Astrocyte (in vitro differentiated cells and primary cell): ENCODE measurements at regions not wholly inside any gene's neighbourhood (a gene's known extent, or its start where the extent isn't known, plus 50 kb on each side); places are given as distances from the start of the nearest gene placed in this dataset.

Experiments
- DNase-seq: peaks from one replicate; pipeline ENCODE4 v3.0.0-alpha.2; 2010; ENCODE audit warnings: low read depth
- FAIRE-seq: peaks from 2 replicates; lab custom pipeline; 2011; peaks lifted over from hg19 to GRCh38; lab: Jason Lieb, UNC
- H2AFZ ChIP-seq: 2 replicates; pipeline ENCODE4 v1.6.0; 2012; ENCODE audit warnings: low read depth, low read length, inconsistent platforms
- H3K27ac ChIP-seq: 2 replicates; pipeline ENCODE4 v1.5.1; 2011; ENCODE audit warnings: low read depth, low read length, inconsistent platforms
- H3K27me3 ChIP-seq: 2 replicates; pipeline ENCODE4 v1.6.0; 2011; ENCODE audit warnings: low read length, inconsistent platforms; ENCODE audit not compliant: insufficient read depth
- H3K36me3 ChIP-seq: 2 replicates; pipeline ENCODE4 v1.5.1; 2011; ENCODE audit warnings: low read length, inconsistent platforms; ENCODE audit not compliant: insufficient read depth
- H3K4me1 ChIP-seq: 2 replicates; pipeline ENCODE4 v1.5.1; 2011; ENCODE audit warnings: low read length, inconsistent platforms; ENCODE audit not compliant: insufficient read depth
- H3K4me2 ChIP-seq: 2 replicates; pipeline ENCODE4 v1.6.0; 2012; ENCODE audit warnings: low read length, inconsistent platforms
- H3K4me3 ChIP-seq: 2 replicates; pipeline ENCODE4 v1.5.1; 2011; ENCODE audit warnings: low read depth, mild to moderate bottlenecking, low read length, inconsistent platforms; ENCODE audit not compliant: insufficient read depth
- H3K79me2 ChIP-seq: 2 replicates; pipeline ENCODE4 v1.6.0; 2012; ENCODE audit warnings: mild to moderate bottlenecking, low read length, inconsistent platforms; ENCODE audit not compliant: insufficient read depth
- H3K9ac ChIP-seq: 2 replicates; pipeline ENCODE4 v1.6.0; 2012; ENCODE audit warnings: mild to moderate bottlenecking, low read length, inconsistent platforms
- H3K9me3 ChIP-seq: 2 replicates; pipeline ENCODE4 v1.5.1; 2012; ENCODE audit warnings: low read depth, mild to moderate bottlenecking, low read length, inconsistent platforms; ENCODE audit not compliant: insufficient read depth
- H4K20me1 ChIP-seq: 2 replicates; pipeline ENCODE4 v1.6.0; 2012; ENCODE audit warnings: low read length, inconsistent platforms; ENCODE audit not compliant: insufficient read depth
- H3K27ac Mint-ChIP-seq: one replicate; pipeline ENCODE4 v1.8.0; 2021; ENCODE audit warnings: mild to moderate bottlenecking, mixed read lengths; ENCODE audit not compliant: unreplicated experiment
- H3K27me3 Mint-ChIP-seq: one replicate; pipeline ENCODE4 v1.8.0; 2021; ENCODE audit warnings: low read depth, mixed read lengths; ENCODE audit not compliant: unreplicated experiment
- H3K36me3 Mint-ChIP-seq: one replicate; pipeline ENCODE4 v1.8.0; 2021; ENCODE audit warnings: low read depth, mixed read lengths; ENCODE audit not compliant: unreplicated experiment
- H3K4me1 Mint-ChIP-seq: one replicate; pipeline ENCODE4 v1.8.0; 2021; ENCODE audit warnings: low read depth, mixed read lengths; ENCODE audit not compliant: unreplicated experiment
- H3K4me3 Mint-ChIP-seq: one replicate; pipeline ENCODE4 v1.8.0; 2021; ENCODE audit warnings: mild to moderate bottlenecking, moderate library complexity, mixed read lengths; ENCODE audit not compliant: unreplicated experiment
- H3K9me3 Mint-ChIP-seq: one replicate; pipeline ENCODE4 v1.8.0; 2021; ENCODE audit warnings: mild to moderate bottlenecking, mixed read lengths; ENCODE audit not compliant: unreplicated experiment
- CTCF ChIP-seq: IDR thresholded peaks from 2 replicates; pipeline ENCODE4 v1.5.1; 2011; ENCODE audit warnings: low read depth, mild to moderate bottlenecking, inconsistent platforms, low read length, moderate library complexity; ENCODE audit not compliant: insufficient read depth
- EZH2 ChIP-seq: IDR thresholded peaks from 2 replicates; pipeline ENCODE4 v1.6.1; 2012; ENCODE audit warnings: mild to moderate bottlenecking, low read length, inconsistent platforms; ENCODE audit not compliant: insufficient read depth

- H3K27ac ChIP-seq: no peak overlapping the region
- DNase-seq: peak; percentile 54
- H3K27ac Mint-ChIP-seq: no peak overlapping the region
- no peaks in the 10 kb centered on the region for H4K20me1 ChIP-seq
- no peak for TF ChIP-seq EZH2
- peak; percentile 86 for TF ChIP-seq CTCF
- no peaks in the 10 kb centered on the region for H3K36me3 ChIP-seq
- peak overlapping the region; percentile 21 for H3K4me2 ChIP-seq
- H3K27me3 ChIP-seq: no peaks in the 10 kb centered on the region
- no peak overlapping the region for H3K4me3 Mint-ChIP-seq
- no peaks in the 10 kb centered on the region for H3K79me2 ChIP-seq
- H3K4me3 ChIP-seq: no peak overlapping the region
- FAIRE-seq: peak; percentile 60
- no peaks in the 10 kb centered on the region for H3K9me3 Mint-ChIP-seq
- no peaks in the 10 kb centered on the region for H3K9me3 ChIP-seq
- H3K4me1 ChIP-seq: peaks cover 5% of the 10 kb centered on the region
- H3K4me1 Mint-ChIP-seq: peaks cover 3% of the 10 kb centered on the region
- peaks cover 1% of the 10 kb centered on the region for H3K27me3 Mint-ChIP-seq
- H3K9ac ChIP-seq: no peak overlapping the region
- H2AFZ ChIP-seq: peak overlapping the region; percentile 55
- no peaks in the 10 kb centered on the region for H3K36me3 Mint-ChIP-seq
Observed at GRCh38 chr18:59070181-59070912, 69.3 kb upstream of the SEC11C start.

- no peak for TF ChIP-seq CTCF
- no peak for TF ChIP-seq EZH2
Observed at GRCh38 chr18:59072727-59073421, 66.8 kb upstream of the SEC11C start.

GRCh38 chr18:59075923-59076322, 63.8 kb upstream of the SEC11C start:
- no peaks in the 10 kb centered on the region for H3K79me2 ChIP-seq
- Mint-ChIP-seq H3K4me3 (no peak overlapping the region), H3K27ac (no peak overlapping the region), H3K36me3 (peaks cover 2% of the 10 kb centered on the region), H3K9me3 (no peaks in the 10 kb centered on the region), H3K27me3 (peaks cover 25% of the 10 kb centered on the region), H3K4me1 (peaks cover 2% of the 10 kb centered on the region)
- FAIRE-seq (no peak), DNase-seq (no peak)
- H3K27me3 ChIP-seq: no peaks in the 10 kb centered on the region
- H3K4me3 ChIP-seq: no peak overlapping the region
- H3K4me2 ChIP-seq: no peak overlapping the region
- no peaks in the 10 kb centered on the region for H3K9me3 ChIP-seq
- no peak overlapping the region for H2AFZ ChIP-seq
- no peaks in the 10 kb centered on the region for H4K20me1 ChIP-seq
- H3K36me3 ChIP-seq: no peaks in the 10 kb centered on the region
- no peak overlapping the region for H3K9ac ChIP-seq
- H3K4me1 ChIP-seq: peaks cover 3% of the 10 kb centered on the region
- TF ChIP-seq EZH2 (no peak), CTCF (no peak)
- no peak overlapping the region for H3K27ac ChIP-seq

More at GRCh38 chr18:59072727-59073421, 66.8 kb upstream of the SEC11C start:
- Histone ChIP-seq H3K9ac (no peak overlapping the region), H3K27me3 (no peaks in the 10 kb centered on the region), H3K79me2 (no peaks in the 10 kb centered on the region), H3K4me1 (peaks cover 5% of the 10 kb centered on the region), H4K20me1 (no peaks in the 10 kb centered on the region), H3K27ac (no peak overlapping the region), H3K4me3 (no peak overlapping the region), H3K9me3 (no peaks in the 10 kb centered on the region), H3K36me3 (no peaks in the 10 kb centered on the region), H2AFZ (no peak overlapping the region), H3K4me2 (no peak overlapping the region)
- Mint-ChIP-seq H3K36me3 (peaks cover 2% of the 10 kb centered on the region), H3K9me3 (no peaks in the 10 kb centered on the region), H3K27ac (no peak overlapping the region), H3K27me3 (peaks cover 9% of the 10 kb centered on the region), H3K4me3 (no peak overlapping the region), H3K4me1 (no peaks in the 10 kb centered on the region)
- DNase-seq: no peak
- no peak for FAIRE-seq
